GM10266 (cell line): ENCODE measurements at regions not wholly inside any gene's neighbourhood (a gene's known extent, or its start where the extent isn't known, plus 50 kb on each side); places are given as distances from the start of the nearest gene placed in this dataset.

Experiments used
- DNase-seq: peaks from one replicate; pipeline ENCODE4 v3.0.0; 2012; ENCODE audit errors: extremely low spot score
- TF ChIP-seq, protein P1 (sequence below): IDR thresholded peaks from 2 replicates; pipeline ENCODE4 v1.5.1; 2012; ENCODE audit warnings: mild to moderate bottlenecking, low read depth; ENCODE audit not compliant: control insufficient read depth, insufficient read depth; ENCODE audit errors: missing control alignments

DNA sequence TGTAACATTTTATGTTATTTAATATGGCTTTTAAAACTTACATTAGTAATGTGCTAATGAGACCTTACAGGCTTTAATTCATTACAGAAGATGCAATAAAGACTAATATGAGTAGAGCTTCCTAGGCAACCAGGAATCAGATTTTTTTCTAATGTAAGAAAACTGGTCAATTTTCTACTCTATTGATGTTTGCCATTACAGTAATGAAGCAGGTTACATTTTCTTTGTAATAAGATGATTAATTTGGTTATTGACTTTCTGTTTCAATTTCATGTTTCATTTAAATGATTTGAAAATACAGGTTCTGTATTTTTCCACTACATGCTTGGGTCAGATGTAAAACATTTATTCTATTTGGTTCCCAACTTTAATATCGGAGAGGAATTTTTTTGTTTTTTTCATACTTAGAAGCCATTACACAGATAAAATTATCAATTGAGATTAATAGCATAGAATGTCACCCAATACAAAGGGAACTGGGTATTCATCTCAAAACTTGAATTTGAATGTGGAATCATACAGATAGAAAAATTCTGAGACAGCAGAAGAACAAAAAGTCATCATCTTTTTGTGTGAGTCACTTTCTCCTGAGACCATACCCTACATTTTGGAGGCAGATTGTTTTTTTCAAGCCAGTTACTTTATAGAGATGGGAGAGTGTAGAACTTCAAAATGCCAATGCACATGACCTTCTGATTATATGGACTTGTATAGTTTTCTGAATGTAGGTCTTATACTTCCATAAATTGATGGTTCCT, 133.6 kb upstream of the HMHB1 start:
- no peak for DNase-seq
- TF ChIP-seq, protein P1, sequence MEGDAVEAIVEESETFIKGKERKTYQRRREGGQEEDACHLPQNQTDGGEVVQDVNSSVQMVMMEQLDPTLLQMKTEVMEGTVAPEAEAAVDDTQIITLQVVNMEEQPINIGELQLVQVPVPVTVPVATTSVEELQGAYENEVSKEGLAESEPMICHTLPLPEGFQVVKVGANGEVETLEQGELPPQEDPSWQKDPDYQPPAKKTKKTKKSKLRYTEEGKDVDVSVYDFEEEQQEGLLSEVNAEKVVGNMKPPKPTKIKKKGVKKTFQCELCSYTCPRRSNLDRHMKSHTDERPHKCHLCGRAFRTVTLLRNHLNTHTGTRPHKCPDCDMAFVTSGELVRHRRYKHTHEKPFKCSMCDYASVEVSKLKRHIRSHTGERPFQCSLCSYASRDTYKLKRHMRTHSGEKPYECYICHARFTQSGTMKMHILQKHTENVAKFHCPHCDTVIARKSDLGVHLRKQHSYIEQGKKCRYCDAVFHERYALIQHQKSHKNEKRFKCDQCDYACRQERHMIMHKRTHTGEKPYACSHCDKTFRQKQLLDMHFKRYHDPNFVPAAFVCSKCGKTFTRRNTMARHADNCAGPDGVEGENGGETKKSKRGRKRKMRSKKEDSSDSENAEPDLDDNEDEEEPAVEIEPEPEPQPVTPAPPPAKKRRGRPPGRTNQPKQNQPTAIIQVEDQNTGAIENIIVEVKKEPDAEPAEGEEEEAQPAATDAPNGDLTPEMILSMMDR, result no peak

DNA sequence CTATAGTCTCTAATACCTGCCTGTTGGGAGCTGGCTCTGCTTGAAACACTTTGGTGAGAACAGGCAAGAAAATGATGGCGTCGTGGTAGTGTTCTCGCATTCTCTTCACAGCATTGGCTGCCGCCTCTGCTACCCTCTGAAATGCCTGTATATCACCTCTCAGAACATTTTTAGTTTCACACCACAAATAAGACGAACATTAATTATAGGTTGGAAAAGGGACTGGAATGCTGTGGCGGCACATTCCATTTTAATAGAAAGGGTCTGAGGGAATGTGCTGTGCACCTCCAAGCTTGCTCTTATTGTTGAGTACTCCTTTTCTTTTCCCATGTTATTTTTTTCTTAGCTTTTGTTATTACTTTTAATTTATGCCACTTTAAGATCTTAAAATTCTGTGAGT, 134.6 kb upstream of the HMHB1 start:
- DNase-seq, result no peak
- TF ChIP-seq, protein P1, result no peak

DNA sequence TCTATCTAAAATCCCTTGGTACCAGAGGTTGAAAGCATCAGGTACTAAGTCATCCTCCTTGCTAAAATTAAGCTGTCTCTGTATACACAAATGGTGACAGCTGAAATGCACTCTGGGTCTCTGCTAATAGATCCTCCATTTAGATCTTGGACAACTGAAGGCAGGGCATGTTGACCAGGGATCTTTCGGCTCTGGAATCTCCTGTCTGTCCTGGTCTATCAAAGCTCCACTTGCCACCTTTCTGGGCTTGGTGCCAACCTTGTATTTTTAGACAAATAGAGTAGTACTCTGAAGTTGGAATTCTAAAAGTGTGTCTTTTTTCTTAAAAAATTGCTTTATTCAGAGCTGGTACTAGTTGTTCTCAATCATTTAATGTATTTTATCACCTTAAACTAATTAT, 135.2 kb upstream of the HMHB1 start:
- TF ChIP-seq, protein P1, result no peak
- DNase-seq, result no peak

GRCh38 chr5:143674469-143674786, 137.5 kb upstream of the HMHB1 start:
- TF ChIP-seq, protein P1, result no peak
- no peak for DNase-seq

- no peak for DNase-seq
- TF ChIP-seq, protein P1, result no peak
These were observed 138.1 kb upstream of the HMHB1 start for GRCh38 chr5:143673676-143674468.

GRCh38 chr5:143672806-143673205, 139.2 kb upstream of the HMHB1 start:
- TF ChIP-seq, protein P1, result no peak
- no peak for DNase-seq

- TF ChIP-seq, protein P1, result no peak
- no peak for DNase-seq
These were observed 140.0 kb upstream of the HMHB1 start for GRCh38 chr5:143671674-143672569.
